ENCODE measurements at regions not wholly inside any gene's neighbourhood (a gene's known extent, or its start where the extent isn't known, plus 50 kb on each side); places are given as distances from the start of the nearest gene placed in this dataset.

GRCh38 chr12:115857160-115857920, 420.2 kb downstream of the MED13L start:
- WGBS, 2 donors = 58 to 63% methylated on average over 7 of the region's 7 CpGs
- intact Hi-C loops (cut with DNase I; ENCODE audit: low total_unique reads) = no loop called here
- TF ChIP-seq, protein P1, sequence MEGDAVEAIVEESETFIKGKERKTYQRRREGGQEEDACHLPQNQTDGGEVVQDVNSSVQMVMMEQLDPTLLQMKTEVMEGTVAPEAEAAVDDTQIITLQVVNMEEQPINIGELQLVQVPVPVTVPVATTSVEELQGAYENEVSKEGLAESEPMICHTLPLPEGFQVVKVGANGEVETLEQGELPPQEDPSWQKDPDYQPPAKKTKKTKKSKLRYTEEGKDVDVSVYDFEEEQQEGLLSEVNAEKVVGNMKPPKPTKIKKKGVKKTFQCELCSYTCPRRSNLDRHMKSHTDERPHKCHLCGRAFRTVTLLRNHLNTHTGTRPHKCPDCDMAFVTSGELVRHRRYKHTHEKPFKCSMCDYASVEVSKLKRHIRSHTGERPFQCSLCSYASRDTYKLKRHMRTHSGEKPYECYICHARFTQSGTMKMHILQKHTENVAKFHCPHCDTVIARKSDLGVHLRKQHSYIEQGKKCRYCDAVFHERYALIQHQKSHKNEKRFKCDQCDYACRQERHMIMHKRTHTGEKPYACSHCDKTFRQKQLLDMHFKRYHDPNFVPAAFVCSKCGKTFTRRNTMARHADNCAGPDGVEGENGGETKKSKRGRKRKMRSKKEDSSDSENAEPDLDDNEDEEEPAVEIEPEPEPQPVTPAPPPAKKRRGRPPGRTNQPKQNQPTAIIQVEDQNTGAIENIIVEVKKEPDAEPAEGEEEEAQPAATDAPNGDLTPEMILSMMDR (IDR thresholded peaks at IDR 0.05) = no peak
- TF ChIP-seq POLR2A (IDR thresholded peaks at IDR 0.05) = no peak
- no peak overlapping the region for H3K4me3 ChIP-seq (ENCODE audit: low read depth, poor library complexity, severe bottlenecking)
- no peak for DNase-seq (ENCODE audit: low spot score in 2 of 2)

- TF ChIP-seq, protein P1 (IDR thresholded peaks at IDR 0.05) = no peak
- TF ChIP-seq POLR2A (IDR thresholded peaks at IDR 0.05) = no peak
- intact Hi-C loops (cut with DNase I; ENCODE audit: low total_unique reads) = no loop called here
- WGBS, 2 donors = 84 to 87% methylated on average over 1 of the region's 1 CpG
Observed at GRCh38 chr12:115852054-115852453, 425.4 kb downstream of the MED13L start.

GRCh38 chr12:115850957-115851356, 426.5 kb downstream of the MED13L start:
- intact Hi-C loops (cut with DNase I; ENCODE audit: low total_unique reads) = no loop called here
- no peak for DNase-seq (ENCODE audit: low spot score in 2 of 2)
- 47 to 63% methylated on average over 1 of the region's 1 CpG for WGBS, 2 donors
- no peak overlapping the region for H3K4me3 ChIP-seq (ENCODE audit: low read depth, poor library complexity, severe bottlenecking)
- TF ChIP-seq, protein P1 (IDR thresholded peaks at IDR 0.05) = no peak
- no peak for TF ChIP-seq POLR2A (IDR thresholded peaks at IDR 0.05)

More at GRCh38 chr12:115852054-115852453, 425.4 kb downstream of the MED13L start:
- DNase-seq (ENCODE audit: low spot score in 2 of 2) = no peak
- H3K4me3 ChIP-seq (ENCODE audit: low read depth, poor library complexity, severe bottlenecking) = no peak overlapping the region

GRCh38 chr12:115849262-115849943, 428.1 kb downstream of the MED13L start:
- intact Hi-C loops (cut with DNase I; ENCODE audit: low total_unique reads) = no loop called here
- H3K4me3 ChIP-seq (ENCODE audit: low read depth, poor library complexity, severe bottlenecking) = no peak overlapping the region
- DNase-seq (ENCODE audit: low spot score in 2 of 2) = no peak
- TF ChIP-seq, protein P1 (IDR thresholded peaks at IDR 0.05) = no peak
- TF ChIP-seq POLR2A (IDR thresholded peaks at IDR 0.05) = no peak
- WGBS, 2 donors = 89% methylated on average over 8 of the region's 8 CpGs

- intact Hi-C loops (cut with DNase I; ENCODE audit: low total_unique reads) = no loop called here
Observed at GRCh38 chr12:115847398-115847797, 430.1 kb downstream of the MED13L start.

More at GRCh38 chr12:115847398-115847797, 430.1 kb downstream of the MED13L start:
- TF ChIP-seq POLR2A (IDR thresholded peaks at IDR 0.05) = no peak
- TF ChIP-seq, protein P1 (IDR thresholded peaks at IDR 0.05) = no peak
- no peak overlapping the region for H3K4me3 ChIP-seq (ENCODE audit: low read depth, poor library complexity, severe bottlenecking)
- no peak for DNase-seq (ENCODE audit: low spot score in 2 of 2)

Data from lower leg skin (tissue), 4 donors.